Colonic mucosa (tissue), 4 donors: ENCODE measurements at regions not wholly inside any gene's neighbourhood (a gene's known extent, or its start where the extent isn't known, plus 50 kb on each side); places are given as distances from the start of the nearest gene placed in this dataset.

Experiments
- DNase-seq: peaks from one replicate; pipeline ENCODE4 v3.0.0-alpha.2; 2020
- H3K27ac ChIP-seq: fragments of 200-600 bp; one replicate; pipeline ENCODE4 v1.8.0; 2021
- H3K27me3 ChIP-seq: fragments of 200-600 bp; one replicate; pipeline ENCODE4 v1.8.0; 2021
- H3K36me3 ChIP-seq: fragments of 200-600 bp; one replicate; pipeline ENCODE4 v1.8.0; 2021
- H3K4me1 ChIP-seq: fragments of 200-600 bp; one replicate; pipeline ENCODE4 v1.8.0; 2021; ENCODE audit warnings: mild to moderate bottlenecking
- H3K4me3 ChIP-seq: fragments of 200-600 bp; one replicate; pipeline ENCODE4 v1.8.0; 2021
- H3K9ac ChIP-seq, 2 donors: one replicate each; pipeline ENCODE4 v1.7.0; 2013; ENCODE audit warnings: control low read depth in 2 of 2, low read depth in 2 of 2, low read length in 2 of 2
- H3K9me3 ChIP-seq: fragments of 200-600 bp; one replicate; pipeline ENCODE4 v1.8.0; 2021
- intact Hi-C: fragments of 100-400 bp; cut with DNase I; formaldehyde crosslinking; loops from one replicate; pipeline ENCODE4 v1.14.1; 2022
- TF ChIP-seq, protein P1 (sequence below): fragments of 200-600 bp; IDR thresholded peaks from one replicate; pipeline ENCODE4 v1.8.0; 2022; ENCODE audit warnings: antibody characterized with exemption, mild to moderate bottlenecking
- donor health status: healthy.
- donor health status: DM: no; HTN: no; CAD: no.
- donor health status: DM: no; HTN: no; CAD: no.

DNA sequence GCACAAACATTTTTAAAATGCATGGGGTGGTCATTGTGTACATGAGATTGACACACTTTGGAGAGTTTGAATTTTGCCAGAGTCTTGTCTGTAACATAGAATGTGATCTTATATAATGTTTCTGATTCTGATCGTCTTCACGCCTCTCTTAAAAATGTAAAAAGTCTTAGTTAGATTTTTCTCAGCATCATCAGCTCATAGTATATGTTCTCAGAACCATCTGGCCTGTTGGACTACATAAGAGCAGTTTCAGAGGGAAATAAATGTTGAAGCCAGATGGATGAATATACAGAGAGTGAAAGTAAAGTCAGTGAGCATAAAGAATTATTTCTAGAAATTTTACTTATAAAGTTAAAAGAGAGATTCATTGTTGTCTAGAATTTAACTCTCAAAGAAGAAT lies 789.9 kb upstream of the MIR17HG start:
- no peaks in the 10 kb centered on the region for H3K9me3 ChIP-seq
- H3K4me1 ChIP-seq = no peaks in the 10 kb centered on the region
- TF ChIP-seq, protein P1, sequence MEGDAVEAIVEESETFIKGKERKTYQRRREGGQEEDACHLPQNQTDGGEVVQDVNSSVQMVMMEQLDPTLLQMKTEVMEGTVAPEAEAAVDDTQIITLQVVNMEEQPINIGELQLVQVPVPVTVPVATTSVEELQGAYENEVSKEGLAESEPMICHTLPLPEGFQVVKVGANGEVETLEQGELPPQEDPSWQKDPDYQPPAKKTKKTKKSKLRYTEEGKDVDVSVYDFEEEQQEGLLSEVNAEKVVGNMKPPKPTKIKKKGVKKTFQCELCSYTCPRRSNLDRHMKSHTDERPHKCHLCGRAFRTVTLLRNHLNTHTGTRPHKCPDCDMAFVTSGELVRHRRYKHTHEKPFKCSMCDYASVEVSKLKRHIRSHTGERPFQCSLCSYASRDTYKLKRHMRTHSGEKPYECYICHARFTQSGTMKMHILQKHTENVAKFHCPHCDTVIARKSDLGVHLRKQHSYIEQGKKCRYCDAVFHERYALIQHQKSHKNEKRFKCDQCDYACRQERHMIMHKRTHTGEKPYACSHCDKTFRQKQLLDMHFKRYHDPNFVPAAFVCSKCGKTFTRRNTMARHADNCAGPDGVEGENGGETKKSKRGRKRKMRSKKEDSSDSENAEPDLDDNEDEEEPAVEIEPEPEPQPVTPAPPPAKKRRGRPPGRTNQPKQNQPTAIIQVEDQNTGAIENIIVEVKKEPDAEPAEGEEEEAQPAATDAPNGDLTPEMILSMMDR = no peak
- H3K27ac ChIP-seq = no peak overlapping the region
- no peaks in the 10 kb centered on the region for H3K27me3 ChIP-seq
- no peak overlapping the region for H3K9ac ChIP-seq
- H3K4me3 ChIP-seq = no peak overlapping the region
- no peak for DNase-seq
- intact Hi-C loops = no loop called here
- H3K36me3 ChIP-seq = no peaks in the 10 kb centered on the region

DNA sequence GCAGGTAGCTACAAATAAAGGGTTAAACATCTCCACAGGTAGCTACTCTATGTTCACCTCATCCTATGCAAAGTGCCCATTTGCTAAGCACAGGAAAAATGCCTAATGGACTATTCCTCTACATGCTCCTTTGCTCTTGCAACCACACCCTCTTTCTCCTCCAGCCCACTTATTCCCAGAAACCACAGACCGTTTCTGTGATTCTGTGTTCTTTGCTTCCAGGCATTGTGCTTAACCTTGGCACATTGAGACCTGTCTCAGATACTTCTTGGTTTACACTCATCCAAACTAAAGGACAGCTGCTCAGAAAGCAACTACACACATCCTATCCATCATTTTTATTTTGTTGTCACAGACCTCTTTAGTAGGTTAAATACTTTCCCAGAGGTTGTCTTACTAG lies 785.0 kb upstream of the MIR17HG start:
- Histone ChIP-seq H3K4me1 (no peaks in the 10 kb centered on the region), H3K36me3 (no peaks in the 10 kb centered on the region), H3K9ac (no peak overlapping the region), H3K27me3 (no peaks in the 10 kb centered on the region), H3K4me3 (no peak overlapping the region), H3K9me3 (no peaks in the 10 kb centered on the region), H3K27ac (no peak overlapping the region)
- DNase-seq = no peak
- TF ChIP-seq, protein P1 = no peak
- intact Hi-C loops = no loop called here

DNA sequence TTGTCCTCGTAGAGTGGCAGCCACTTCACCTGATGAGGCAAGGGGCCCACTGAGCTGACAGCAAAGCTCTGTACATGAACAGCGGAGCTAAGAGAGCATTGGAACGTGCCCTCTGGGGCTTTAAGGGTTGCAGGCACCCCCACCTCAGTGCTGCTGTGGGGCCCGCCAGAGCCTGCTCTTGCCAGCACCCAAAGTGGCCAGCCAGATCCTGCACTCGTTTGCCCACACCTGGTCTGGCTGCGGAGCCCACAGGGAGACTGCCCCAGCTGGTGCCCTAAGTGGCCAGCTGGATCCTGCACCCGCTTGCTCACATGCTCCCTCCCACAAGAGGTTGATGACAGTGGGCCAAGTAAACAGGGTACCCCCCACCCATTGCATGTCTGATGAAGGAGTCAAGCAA lies 783.4 kb upstream of the MIR17HG start:
- DNase-seq = no peak
- Histone ChIP-seq H3K27me3 (no peaks in the 10 kb centered on the region), H3K27ac (no peak overlapping the region), H3K9ac (no peak overlapping the region), H3K4me1 (no peaks in the 10 kb centered on the region), H3K9me3 (no peaks in the 10 kb centered on the region), H3K36me3 (no peaks in the 10 kb centered on the region), H3K4me3 (no peak overlapping the region)
- intact Hi-C loops = no loop called here
- TF ChIP-seq, protein P1 = no peak

DNA sequence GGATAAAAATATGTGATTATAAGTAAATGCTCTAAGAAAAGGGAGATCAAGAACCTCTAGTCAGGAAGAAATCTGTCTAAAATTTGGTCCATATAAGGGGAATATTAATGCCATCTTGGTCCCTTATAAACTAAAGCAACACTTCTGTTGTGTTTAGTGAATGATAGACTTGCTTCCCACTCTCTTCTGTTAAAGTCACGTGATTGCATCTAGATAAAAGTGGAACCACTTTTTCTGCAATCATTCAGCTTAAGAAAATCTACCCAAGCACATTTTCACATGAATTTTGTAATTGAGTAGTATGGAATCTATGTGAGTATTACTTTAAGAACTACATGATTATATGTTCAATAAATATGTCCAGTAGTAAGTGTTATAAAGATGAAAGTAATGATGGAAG lies 782.9 kb upstream of the MIR17HG start:
- intact Hi-C loops = no loop called here
- Histone ChIP-seq H3K36me3 (no peaks in the 10 kb centered on the region), H3K4me1 (no peaks in the 10 kb centered on the region), H3K4me3 (no peak overlapping the region), H3K9ac (no peak overlapping the region), H3K27me3 (no peaks in the 10 kb centered on the region), H3K27ac (no peak overlapping the region), H3K9me3 (no peaks in the 10 kb centered on the region)
- TF ChIP-seq, protein P1 = no peak
- DNase-seq = no peak

DNA sequence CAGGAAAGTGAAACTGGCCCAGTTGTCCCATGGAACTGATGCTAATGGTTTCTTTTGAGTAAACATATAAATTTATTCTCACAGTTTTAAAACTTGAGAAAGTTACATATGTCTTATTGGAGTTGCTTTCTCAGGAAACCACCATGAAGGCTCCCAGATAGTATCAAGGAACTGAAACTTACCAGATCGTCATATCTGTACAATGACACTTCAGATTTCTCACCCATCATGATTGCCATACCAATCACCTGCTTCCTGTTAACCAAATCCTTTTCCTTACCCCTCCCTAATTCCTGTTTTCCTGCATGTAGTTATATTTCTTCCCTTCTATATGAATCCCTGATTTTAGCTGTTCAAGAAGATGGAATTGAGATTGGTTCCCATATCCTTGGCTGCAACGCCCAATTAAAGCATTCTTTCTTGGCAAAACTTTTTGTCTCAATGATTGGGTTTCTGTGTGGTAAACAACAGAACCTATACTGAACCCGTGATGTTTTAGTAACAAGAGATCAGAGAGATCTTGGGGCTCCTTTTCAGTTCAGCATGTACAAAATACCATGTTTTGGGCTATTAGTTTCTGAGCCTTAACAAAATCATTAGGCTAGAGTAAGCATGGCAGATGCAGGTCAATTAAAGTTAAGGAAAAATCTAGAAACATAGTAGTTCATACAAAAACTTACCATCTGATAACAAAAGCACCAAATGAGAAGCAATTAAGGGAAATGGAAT lies 781.3 kb upstream of the MIR17HG start:
- intact Hi-C loops = no loop called here
- H3K27ac ChIP-seq = no peak overlapping the region
- H3K9me3 ChIP-seq = no peaks in the 10 kb centered on the region
- no peaks in the 10 kb centered on the region for H3K4me1 ChIP-seq
- no peaks in the 10 kb centered on the region for H3K36me3 ChIP-seq
- TF ChIP-seq, protein P1 = no peak
- DNase-seq = no peak
- no peak overlapping the region for H3K9ac ChIP-seq
- no peaks in the 10 kb centered on the region for H3K27me3 ChIP-seq
- no peak overlapping the region for H3K4me3 ChIP-seq
